ENCODE measurements at regions not wholly inside any gene's neighbourhood (a gene's known extent, or its start where the extent isn't known, plus 50 kb on each side); places are given as distances from the start of the nearest gene placed in this dataset.

GRCh38 chr4:131989576-131989975 lies 1159.5 kb upstream of the PCDH10 start:
- no peaks in the 10 kb centered on the region for H3K27me3 ChIP-seq (ENCODE audit: insufficient read depth, low read length)
- no peak overlapping the region for H3K27ac ChIP-seq (ENCODE audit: low read depth, low read length)
- DNase-seq (ENCODE audit: low read depth, low spot score) (no peak), ATAC-seq (no peak)
- no peaks in the 10 kb centered on the region for H3K9me2 ChIP-seq (ENCODE audit: insufficient read depth)
- no peaks in the 10 kb centered on the region for H3K9me3 ChIP-seq (ENCODE audit: control insufficient read depth in 1 of 2, insufficient read depth in 1 of 2, low read depth in 1 of 2, low read length in 2 of 2)
- no peaks in the 10 kb centered on the region for H3K79me2 ChIP-seq (ENCODE audit: insufficient read depth, low read length)
- H3K4me2 ChIP-seq (ENCODE audit: low read length): no peak overlapping the region
- H3K36me3 ChIP-seq (ENCODE audit: control insufficient read depth in 1 of 2, insufficient read depth in 2 of 2, low read length in 2 of 2): no peaks in the 10 kb centered on the region
- no peak overlapping the region for H3K9ac ChIP-seq (ENCODE audit: low read length)
- no peaks in the 10 kb centered on the region for H3K4me1 ChIP-seq (ENCODE audit: control insufficient read depth in 1 of 2, insufficient read depth in 2 of 2, low read length in 2 of 2)
- intact Hi-C loops (cut with micrococcal nuclease): no loop called here
- TF ChIP-seq JUND (IDR thresholded peaks at IDR 0.05) (no peak), ELF1 (IDR thresholded peaks at IDR 0.05; ENCODE audit: borderline replicate concordance, low read depth) (no peak)
- no peak overlapping the region for H2AFZ ChIP-seq (ENCODE audit: low read depth, low read length, poor library complexity, severe bottlenecking)
- POLR2A ChIA-PET: no interaction called here
- no peak overlapping the region for H3K4me3 ChIP-seq (replicated peaks in 1 of 2; ENCODE audit: low read depth in 1 of 2, low read length in 2 of 2)
- no TSS peak for BruUV-seq (replicated peaks)
- H4K20me1 ChIP-seq (ENCODE audit: insufficient read depth): no peaks in the 10 kb centered on the region
- RAD21 ChIA-PET (ENCODE audit: low non-redundant PET in 1 of 2, low total read pairs in 2 of 2, uncharacterized antibody in 2 of 2, unreplicated experiment in 2 of 2): no interaction called here
- CTCF ChIA-PET: no interaction called here

- Histone ChIP-seq H3K9me2 (ENCODE audit: insufficient read depth) (no peaks in the 10 kb centered on the region), H3K9me3 (ENCODE audit: control insufficient read depth in 1 of 2, insufficient read depth in 1 of 2, low read depth in 1 of 2, low read length in 2 of 2) (no peaks in the 10 kb centered on the region), H2AFZ (ENCODE audit: low read depth, low read length, poor library complexity, severe bottlenecking) (no peak overlapping the region), H3K27ac (ENCODE audit: low read depth, low read length) (no peak overlapping the region), H3K4me1 (ENCODE audit: control insufficient read depth in 1 of 2, insufficient read depth in 2 of 2, low read length in 2 of 2) (0 out of 4 replicates have a peak, but pooled peaks cover 0 to 3% of the 10 kb centered on the region in 2 experiments), H4K20me1 (ENCODE audit: insufficient read depth) (no peaks in the 10 kb centered on the region), H3K4me3 (replicated peaks in 1 of 2; ENCODE audit: low read depth in 1 of 2, low read length in 2 of 2) (no peak overlapping the region), H3K4me2 (ENCODE audit: low read length) (no peak overlapping the region), H3K9ac (ENCODE audit: low read length) (no peak overlapping the region), H3K27me3 (ENCODE audit: insufficient read depth, low read length) (no peaks in the 10 kb centered on the region), H3K36me3 (ENCODE audit: control insufficient read depth in 1 of 2, insufficient read depth in 2 of 2, low read length in 2 of 2) (no peaks in the 10 kb centered on the region), H3K79me2 (ENCODE audit: insufficient read depth, low read length) (no peaks in the 10 kb centered on the region)
- ChIA-PET POLR2A (no interaction called here), CTCF (no interaction called here), RAD21 (ENCODE audit: low non-redundant PET in 1 of 2, low total read pairs in 2 of 2, uncharacterized antibody in 2 of 2, unreplicated experiment in 2 of 2) (no interaction called here)
- ATAC-seq (0 out of 2 replicates have a peak, but pooled peaks have one; percentile 30), DNase-seq (ENCODE audit: low read depth, low spot score) (no peak)
- BruUV-seq (replicated peaks): no TSS peak
- TF ChIP-seq CTCF (IDR thresholded peaks at IDR 0.05 in 2 of 3, conservative IDR thresholded peaks at IDR 0.05 in 1 of 3; ENCODE audit: borderline replicate concordance in 1 of 3, insufficient read depth in 1 of 3, low read depth in 2 of 3, low read length in 2 of 3): no peak
- TF ChIP-seq ATF3 (IDR thresholded peaks at IDR 0.05): no peak
- TF ChIP-seq ELF1 (IDR thresholded peaks at IDR 0.05; ENCODE audit: borderline replicate concordance, low read depth): no peak
- no peak for TF ChIP-seq EGR1 (IDR thresholded peaks at IDR 0.05; ENCODE audit: low read depth)
- TF ChIP-seq POLR2AphosphoS5 (IDR thresholded peaks at IDR 0.05; ENCODE audit: low read depth, low read length): no peak
- no peak for TF ChIP-seq ZNF274 (IDR thresholded peaks at IDR 0.05; ENCODE audit: low read depth, low read length)
- no peak for TF ChIP-seq ZFX (IDR thresholded peaks at IDR 0.05)
- TF ChIP-seq CBX3 (IDR thresholded peaks at IDR 0.05; ENCODE audit: low read depth): no peak
- TF ChIP-seq CEBPB (IDR thresholded peaks at IDR 0.05; ENCODE audit: low read depth): no peak
- no peak for TF ChIP-seq FOSL1 (IDR thresholded peaks at IDR 0.05; ENCODE audit: low read depth)
- no peak for TF ChIP-seq SRF (IDR thresholded peaks at IDR 0.05; ENCODE audit: low read depth)
- no peak for TF ChIP-seq ZBTB33 (IDR thresholded peaks at IDR 0.05; ENCODE audit: extremely low read depth, insufficient replicate concordance, low read length)
- intact Hi-C loops (cut with micrococcal nuclease): no loop called here
Observed at GRCh38 chr4:132001542-132001941, 1147.6 kb upstream of the PCDH10 start.
